H9 (cell line): ENCODE measurements at regions not wholly inside any gene's neighbourhood (a gene's known extent, or its start where the extent isn't known, plus 50 kb on each side); places are given as distances from the start of the nearest gene placed in this dataset.

Experiments used
- DNase-seq: peaks from one replicate; pipeline ENCODE4 v3.0.0-alpha.2; 2017
- H2AFZ ChIP-seq: one replicate; pipeline ENCODE4 v1.6.1; 2013; ENCODE audit warnings: mild to moderate bottlenecking, low read length, control low read depth, moderate library complexity
- H2AK5ac ChIP-seq: 2 replicates; pipeline ENCODE4 v1.6.1; 2013; ENCODE audit warnings: low read length, control low read depth, mixed read lengths; ENCODE audit not compliant: insufficient read length
- H2BK120ac ChIP-seq: one replicate; pipeline ENCODE4 v1.6.1; 2013; ENCODE audit warnings: low read depth, mild to moderate bottlenecking, low read length, control low read depth, inconsistent platforms; ENCODE audit not compliant: poor library complexity, severe bottlenecking
- H2BK12ac ChIP-seq: 2 replicates; pipeline ENCODE4 v1.6.1; 2013; ENCODE audit warnings: low read length, control low read depth, mixed read lengths, low read depth; ENCODE audit not compliant: insufficient read length
- H2BK15ac ChIP-seq: 2 replicates; pipeline ENCODE4 v1.6.1; 2013; ENCODE audit warnings: low read depth, low read length, control low read depth
- H2BK20ac ChIP-seq: one replicate; pipeline ENCODE4 v1.6.1; 2013; ENCODE audit warnings: low read depth, mild to moderate bottlenecking, low read length, control low read depth, inconsistent platforms; ENCODE audit not compliant: poor library complexity, severe bottlenecking
- H2BK5ac ChIP-seq: 2 replicates; pipeline ENCODE4 v1.6.1; 2013; ENCODE audit warnings: low read length, control low read depth, mixed read lengths; ENCODE audit not compliant: insufficient read length
- H3K14ac ChIP-seq: 2 replicates; pipeline ENCODE4 v1.6.1; 2013; ENCODE audit warnings: low read length, control low read depth; ENCODE audit not compliant: insufficient read depth
- H3K18ac ChIP-seq: 2 replicates; pipeline ENCODE4 v1.6.1; 2013; ENCODE audit warnings: low read depth, mild to moderate bottlenecking, mixed read lengths, low read length, control low read depth; ENCODE audit not compliant: insufficient read length
- H3K23ac ChIP-seq: 2 replicates; pipeline ENCODE4 v1.6.1; 2013; ENCODE audit warnings: low read length, control low read depth, mixed read lengths, low read depth; ENCODE audit not compliant: insufficient read length
- H3K23me2 ChIP-seq: 2 replicates; pipeline ENCODE4 v1.6.1; 2013; ENCODE audit warnings: low read depth, mild to moderate bottlenecking, mixed read lengths, low read length, control low read depth; ENCODE audit not compliant: insufficient read length, poor library complexity, severe bottlenecking
- H3K27ac ChIP-seq: 2 replicates; pipeline ENCODE4 v1.5.1; 2013; ENCODE audit warnings: low read length, control low read depth, mixed read lengths, low read depth; ENCODE audit not compliant: insufficient read length
- H3K27me3 ChIP-seq: 2 replicates; pipeline ENCODE4 v1.6.1; 2013; ENCODE audit warnings: low read length, control low read depth, inconsistent platforms; ENCODE audit not compliant: insufficient read depth
- H3K4ac ChIP-seq: 2 replicates; pipeline ENCODE4 v1.6.1; 2013; ENCODE audit warnings: low read depth, mild to moderate bottlenecking, control low read depth, inconsistent platforms, low read length, moderate library complexity
- H3K4me1 ChIP-seq: 2 replicates; pipeline ENCODE4 v1.6.1; 2013; ENCODE audit warnings: low read length, control low read depth, inconsistent platforms; ENCODE audit not compliant: insufficient read depth
- H3K4me2 ChIP-seq: 2 replicates; pipeline ENCODE4 v1.6.1; 2013; ENCODE audit warnings: low read length, control low read depth, mixed read lengths; ENCODE audit not compliant: insufficient read length, insufficient read depth
- H3K56ac ChIP-seq: 2 replicates; pipeline ENCODE4 v1.6.1; 2013; ENCODE audit warnings: low read depth, mild to moderate bottlenecking, mixed read lengths, low read length, control low read depth; ENCODE audit not compliant: insufficient read length
- H3K79me1 ChIP-seq: 2 replicates; pipeline ENCODE4 v1.6.1; 2013; ENCODE audit warnings: low read depth, mild to moderate bottlenecking, moderate library complexity, low read length, control low read depth, inconsistent platforms; ENCODE audit not compliant: insufficient read depth, poor library complexity, severe bottlenecking
- H3K79me2 ChIP-seq: 2 replicates; pipeline ENCODE4 v1.6.1; 2013; ENCODE audit warnings: low read length, control low read depth, inconsistent platforms; ENCODE audit not compliant: insufficient read depth
- H3K9ac ChIP-seq: 2 replicates; pipeline ENCODE4 v1.6.1; 2013; ENCODE audit warnings: low read length, control low read depth, mixed read lengths; ENCODE audit not compliant: insufficient read length; ENCODE audit errors: extremely low read depth
- H3K9me3 ChIP-seq: one replicate; pipeline ENCODE4 v1.6.1; 2013; ENCODE audit warnings: low read depth, low read length, inconsistent platforms; ENCODE audit not compliant: control insufficient read depth
- H3T11ph ChIP-seq: one replicate; pipeline ENCODE4 v1.6.1; 2013; ENCODE audit warnings: mild to moderate bottlenecking, low read length, control low read depth, inconsistent platforms
- H4K20me1 ChIP-seq: one replicate; pipeline ENCODE4 v1.6.1; 2013; ENCODE audit not compliant: control insufficient read depth, insufficient read length, insufficient read depth
- H4K5ac ChIP-seq: 2 replicates; pipeline ENCODE4 v1.6.1; 2013; ENCODE audit warnings: low read depth, mild to moderate bottlenecking, mixed read lengths, low read length, control low read depth; ENCODE audit not compliant: insufficient read length
- H4K8ac ChIP-seq: replicated peaks from 2 replicates; pipeline ENCODE4 v1.6.1; 2013; ENCODE audit warnings: low read length, control low read depth, mixed read lengths, low read depth; ENCODE audit not compliant: insufficient read length
- H4K91ac ChIP-seq: 2 replicates; pipeline ENCODE4 v1.6.1; 2013; ENCODE audit warnings: low read depth, mild to moderate bottlenecking, moderate library complexity, mixed read lengths, low read length, control low read depth; ENCODE audit not compliant: insufficient read length
- H3K27ac Mint-ChIP-seq, 3 experiments: 2 replicates in 2 of 3; 3 replicates in 1 of 3; pipeline ENCODE4 v1.8.0; 2020 to 2021; ENCODE audit warnings: mixed read lengths in 3 of 3, mild to moderate bottlenecking in 1 of 3, moderate library complexity in 1 of 3
- H3K27me3 Mint-ChIP-seq: 2 replicates; pipeline ENCODE4 v1.8.0; 2021; ENCODE audit warnings: low read depth, mild to moderate bottlenecking, moderate library complexity, mixed read lengths
- H3K36me3 Mint-ChIP-seq, 3 experiments: 2 replicates in 2 of 3; 3 replicates in 1 of 3; pipeline ENCODE4 v1.8.0; 2020 to 2021; ENCODE audit warnings: low read depth in 3 of 3, mixed read lengths in 3 of 3; ENCODE audit not compliant: insufficient read depth in 1 of 3
- H3K4me1 Mint-ChIP-seq, 2 experiments: 2 replicates each; pipeline ENCODE4 v1.8.0; 2020; ENCODE audit warnings: mixed read lengths in 2 of 2
- H3K4me3 Mint-ChIP-seq, 2 experiments: 2 replicates in 1 of 2; 3 replicates in 1 of 2; pipeline ENCODE4 v1.8.0; 2020 to 2021; ENCODE audit warnings: mild to moderate bottlenecking in 2 of 2, mixed read lengths in 2 of 2, moderate library complexity in 1 of 2
- H3K9me3 Mint-ChIP-seq, 2 experiments: 2 replicates in 1 of 2; 3 replicates in 1 of 2; pipeline ENCODE4 v1.8.0; 2020; ENCODE audit warnings: mild to moderate bottlenecking in 2 of 2, mixed read lengths in 2 of 2, moderate library complexity in 1 of 2
- WGBS: extraction: QIAGEN DNeasy Blood & Tissue Kit; methylation state at CpG from one replicate; pipeline ENCODE4 v1.1.7; 2013; ENCODE audit warnings: missing lambda C conversion rate, low lambda C conversion rate, mixed read lengths; ENCODE audit not compliant: insufficient read length; ENCODE audit errors: extremely low coverage; 5-methylcytosine and 5-hydroxymethylcytosine counted together
- TF ChIP-seq, protein P1 (sequence below): fragments of 200-600 bp; sonication (generic); conservative IDR thresholded peaks from 3 replicates; pipeline ENCODE4 v1.8.0; 2021; ENCODE audit warnings: antibody characterized with exemption, mild to moderate bottlenecking

DNA sequence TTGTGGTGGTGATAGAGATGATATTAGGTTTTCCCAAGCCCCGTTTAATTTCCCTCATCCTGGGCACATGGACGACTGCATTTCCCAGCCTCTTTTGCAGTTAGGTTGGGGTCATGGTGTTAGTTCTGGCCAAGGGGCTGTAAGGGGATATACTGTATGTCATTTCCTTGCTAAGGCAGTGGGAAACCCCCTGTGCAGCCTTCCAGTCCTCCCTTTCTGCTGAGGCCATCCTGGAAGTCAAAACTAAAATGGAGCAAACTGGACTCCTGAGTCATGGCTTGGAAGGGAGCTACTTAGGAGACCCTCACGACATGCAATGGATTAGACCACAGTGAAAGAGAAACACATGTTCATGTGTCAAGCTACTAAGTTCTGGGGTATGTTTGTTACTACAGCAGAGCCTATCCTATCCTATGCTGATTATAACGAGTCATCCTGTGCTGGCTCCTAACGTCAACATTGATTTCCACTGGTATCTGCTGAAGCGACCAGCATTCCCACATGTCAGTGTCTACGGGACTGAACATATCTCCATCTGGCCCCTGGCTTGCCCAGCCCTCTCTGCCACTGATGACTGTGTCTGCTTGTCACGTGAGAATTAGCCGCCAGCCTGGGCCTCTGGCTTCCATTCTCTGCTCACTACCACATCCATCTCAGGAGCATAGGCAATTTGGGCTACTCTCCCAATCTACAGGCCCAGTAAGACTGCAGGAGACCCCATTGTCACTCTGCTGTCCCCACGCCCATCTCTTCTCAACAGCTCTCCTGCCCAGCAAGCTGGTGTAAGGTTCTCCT lies 85.6 kb upstream of the MEF2A start:
- Mint-ChIP-seq H3K27me3 (peaks cover 6% of the 10 kb centered on the region), H3K27ac (no peak overlapping the region), H3K4me3 (no peak overlapping the region), H3K4me1 (peaks cover 15% of the 10 kb centered on the region in 2 experiments), H3K36me3 (no peaks in the 10 kb centered on the region; a peak in 2 of 7 replicates), H3K9me3 (no peaks in the 10 kb centered on the region; a peak in 2 of 5 replicates)
- Histone ChIP-seq H3K4ac (no peak overlapping the region), H3K56ac (no peak overlapping the region), H3K9me3 (no peaks in the 10 kb centered on the region), H3K79me2 (no peaks in the 10 kb centered on the region), H3K4me2 (no peak overlapping the region), H2BK12ac (no peak overlapping the region), H2BK20ac (no peak overlapping the region), H3K4me1 (no peaks in the 10 kb centered on the region; the same call in 1 of the 2 replicates), H2BK120ac (no peak overlapping the region), H3K14ac (no peak overlapping the region), H4K91ac (no peak overlapping the region), H3K9ac (no peak overlapping the region), H3K18ac (no peak overlapping the region), H2AFZ (no peak overlapping the region), H3K79me1 (no peaks in the 10 kb centered on the region), H3K27ac (no peak overlapping the region), H2AK5ac (no peak overlapping the region), H4K8ac (no peak overlapping the region), H3K23me2 (no peaks in the 10 kb centered on the region), H2BK15ac (no peak overlapping the region), H3T11ph (no peak overlapping the region), H2BK5ac (no peak overlapping the region), H3K27me3 (no peaks in the 10 kb centered on the region), H3K23ac (no peak overlapping the region), H4K20me1 (no peaks in the 10 kb centered on the region), H4K5ac (no peak overlapping the region)
- no CpG with 5 or more reads among the region's 10 CpGs for WGBS
- TF ChIP-seq, protein P1, sequence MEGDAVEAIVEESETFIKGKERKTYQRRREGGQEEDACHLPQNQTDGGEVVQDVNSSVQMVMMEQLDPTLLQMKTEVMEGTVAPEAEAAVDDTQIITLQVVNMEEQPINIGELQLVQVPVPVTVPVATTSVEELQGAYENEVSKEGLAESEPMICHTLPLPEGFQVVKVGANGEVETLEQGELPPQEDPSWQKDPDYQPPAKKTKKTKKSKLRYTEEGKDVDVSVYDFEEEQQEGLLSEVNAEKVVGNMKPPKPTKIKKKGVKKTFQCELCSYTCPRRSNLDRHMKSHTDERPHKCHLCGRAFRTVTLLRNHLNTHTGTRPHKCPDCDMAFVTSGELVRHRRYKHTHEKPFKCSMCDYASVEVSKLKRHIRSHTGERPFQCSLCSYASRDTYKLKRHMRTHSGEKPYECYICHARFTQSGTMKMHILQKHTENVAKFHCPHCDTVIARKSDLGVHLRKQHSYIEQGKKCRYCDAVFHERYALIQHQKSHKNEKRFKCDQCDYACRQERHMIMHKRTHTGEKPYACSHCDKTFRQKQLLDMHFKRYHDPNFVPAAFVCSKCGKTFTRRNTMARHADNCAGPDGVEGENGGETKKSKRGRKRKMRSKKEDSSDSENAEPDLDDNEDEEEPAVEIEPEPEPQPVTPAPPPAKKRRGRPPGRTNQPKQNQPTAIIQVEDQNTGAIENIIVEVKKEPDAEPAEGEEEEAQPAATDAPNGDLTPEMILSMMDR = no peak
- no peak for DNase-seq
